GM21786 (cell line): ENCODE measurements at regions not wholly inside any gene's neighbourhood (a gene's known extent, or its start where the extent isn't known, plus 50 kb on each side); places are given as distances from the start of the nearest gene placed in this dataset.
"Not testable (repeated sequence)": the region's sequence is repeated elsewhere in the genome, so short reads cannot be mapped to it uniquely, and the experiment has no call there.

Experiments
- ATAC-seq: cut with Tn5 transposase; IDR thresholded peaks from one replicate; pipeline ENCODE4 v1.9.1; 2021; ENCODE audit not compliant: unreplicated experiment

GRCh38 chr1:114270282-114270681 lies 116.6 kb upstream of the SYT6 start:
- no peak for ATAC-seq

GRCh38 chr1:114269539-114269938 lies 115.9 kb upstream of the SYT6 start:
- no peak for ATAC-seq

GRCh38 chr1:114263343-114263742 lies 109.7 kb upstream of the SYT6 start:
- peak; percentile 94 for ATAC-seq

GRCh38 chr1:114262337-114262736 lies 108.7 kb upstream of the SYT6 start:
- ATAC-seq, result no peak

GRCh38 chr1:114260805-114261484 lies 107.3 kb upstream of the SYT6 start:
- no peak for ATAC-seq

GRCh38 chr1:114259511-114260160 lies 106.0 kb upstream of the SYT6 start:
- no peak for ATAC-seq

GRCh38 chr1:114258633-114259032 lies 105.0 kb upstream of the SYT6 start:
- no peak for ATAC-seq

GRCh38 chr1:114258074-114258473 lies 104.4 kb upstream of the SYT6 start:
- no peak for ATAC-seq

- ATAC-seq, result no peak
These were observed 103.9 kb upstream of the SYT6 start for GRCh38 chr1:114257554-114257953.

GRCh38 chr1:114253900-114254299 lies 100.2 kb upstream of the SYT6 start:
- no peak for ATAC-seq

- no peak for ATAC-seq
These were observed 97.9 kb upstream of the SYT6 start for GRCh38 chr1:114251573-114251939.

- ATAC-seq, result no peak
These were observed 97.3 kb upstream of the SYT6 start for GRCh38 chr1:114250683-114251572.

GRCh38 chr1:114249691-114250090 lies 96.0 kb upstream of the SYT6 start:
- ATAC-seq, result no peak

- no peak for ATAC-seq
These were observed 94.5 kb upstream of the SYT6 start for GRCh38 chr1:114248162-114248561.

- ATAC-seq, result not testable (repeated sequence)
These were observed 89.0 kb upstream of the SYT6 start for GRCh38 chr1:114242531-114243210.

- ATAC-seq, result no peak
These were observed 84.4 kb upstream of the SYT6 start for GRCh38 chr1:114238053-114238452.

- no peak for ATAC-seq
These were observed 82.8 kb upstream of the SYT6 start for GRCh38 chr1:114236517-114236916.

- ATAC-seq, result no peak
These were observed 82.3 kb upstream of the SYT6 start for GRCh38 chr1:114235960-114236359.

GRCh38 chr1:114235281-114235680 lies 81.6 kb upstream of the SYT6 start:
- ATAC-seq, result no peak

GRCh38 chr1:114234408-114235124 lies 80.9 kb upstream of the SYT6 start:
- peak; percentile 74 for ATAC-seq

- no peak for ATAC-seq
These were observed 79.0 kb upstream of the SYT6 start for GRCh38 chr1:114232691-114233090.
